ENCODE measurements at regions not wholly inside any gene's neighbourhood (a gene's known extent, or its start where the extent isn't known, plus 50 kb on each side); places are given as distances from the start of the nearest gene placed in this dataset.

DNA sequence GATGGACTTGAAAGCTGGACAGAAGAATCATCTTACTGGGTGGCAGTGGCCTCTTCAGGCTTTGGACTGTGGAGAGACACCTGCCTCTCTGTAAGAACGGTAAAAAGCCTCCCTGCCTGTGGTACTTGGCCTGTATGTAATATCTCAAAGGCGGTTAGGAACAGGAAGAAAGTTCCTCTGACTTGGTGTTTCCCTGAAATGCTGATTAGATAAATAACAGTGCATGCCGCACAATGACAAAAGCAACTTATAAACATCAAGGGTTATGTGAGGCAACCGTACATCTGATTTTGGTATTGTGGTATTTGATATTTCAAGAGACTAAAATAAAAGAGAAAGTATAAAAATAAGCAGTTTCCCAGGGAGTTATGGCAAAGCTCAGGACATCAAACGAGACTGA is 92.4 kb upstream of the SORBS2 start:
- no peak for TF ChIP-seq EZH2 (IDR thresholded peaks at IDR 0.05)
- no peak for TF ChIP-seq POLR2AphosphoS5 (IDR thresholded peaks at IDR 0.05; ENCODE audit: borderline replicate concordance, low read depth, low read length)
